ENCODE measurements at regions not wholly inside any gene's neighbourhood (a gene's known extent, or its start where the extent isn't known, plus 50 kb on each side); places are given as distances from the start of the nearest gene placed in this dataset.

DNA sequence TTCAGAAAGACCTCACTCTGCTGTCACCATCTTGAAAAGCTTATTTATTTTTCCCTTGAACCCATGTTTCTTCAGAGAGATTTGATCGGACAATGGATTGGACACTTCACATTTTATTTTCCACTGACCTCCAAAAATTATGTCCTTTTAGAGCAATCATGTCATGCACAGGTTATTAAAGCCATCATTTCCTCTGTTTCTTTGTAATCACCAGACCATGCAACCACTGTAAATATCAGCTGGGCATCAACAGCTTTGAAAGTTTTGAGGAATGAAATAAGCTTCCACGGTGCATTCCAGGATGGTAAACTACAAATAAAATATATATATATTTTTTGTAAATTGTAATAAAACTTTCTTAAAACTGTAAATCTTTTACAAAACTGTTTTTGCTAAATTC is 144.1 kb upstream of the ADAMTS5 start:
- Mint-ChIP-seq H3K4me1 (no peaks in the 10 kb centered on the region), H3K9me3 (ENCODE audit: insufficient read depth) (peaks cover 3% of the 10 kb centered on the region), H3K4me3 (no peak overlapping the region), H3K27ac (no peak overlapping the region), H3K27me3 (no peaks in the 10 kb centered on the region)
- no peaks in the 10 kb centered on the region for H3K4me1 ChIP-seq (ENCODE audit: control insufficient read depth in 2 of 2, insufficient read depth in 2 of 2, low read length in 2 of 2)
- POLR2A ChIA-PET: no interaction called here
- H2AFZ ChIP-seq (ENCODE audit: insufficient read depth, low read depth, low read length, poor library complexity, severe bottlenecking): no peak overlapping the region
- CTCF ChIA-PET: no interaction called here
- no peaks in the 10 kb centered on the region for H3K9me3 ChIP-seq (ENCODE audit: control extremely low read depth in 1 of 3, control insufficient read depth in 2 of 3, insufficient read depth in 1 of 3, low read length in 2 of 3)
- H4K20me1 ChIP-seq (ENCODE audit: control insufficient read depth, insufficient read depth, low read length, poor library complexity, severe bottlenecking): no peaks in the 10 kb centered on the region
- intact Hi-C loops (cut with micrococcal nuclease): no loop called here
- DNase-seq (no peak), ATAC-seq (ENCODE audit: low read depth) (no peak)
- TF ChIP-seq EZH2 (IDR thresholded peaks at IDR 0.05; ENCODE audit: borderline replicate concordance, insufficient read depth, low read depth, low read length, poor library complexity, severe bottlenecking) (no peak), CTCF (IDR thresholded peaks at IDR 0.05) (no peak)
- no peaks in the 10 kb centered on the region for H3K79me2 ChIP-seq (ENCODE audit: control insufficient read depth, insufficient read depth, low read length)
- H3K27ac ChIP-seq (ENCODE audit: low read length in 2 of 2): no peak overlapping the region
- no peak overlapping the region for H3K4me3 ChIP-seq (ENCODE audit: control extremely low read depth in 1 of 5, extremely low read depth in 1 of 5, insufficient read depth in 1 of 5, low read depth in 2 of 5, low read length in 4 of 5)
- H3K27me3 ChIP-seq (replicated peaks in 1 of 4; ENCODE audit: control extremely low read depth in 1 of 4, control insufficient read depth in 3 of 4, insufficient read depth in 4 of 4, low read length in 3 of 4): no peaks in the 10 kb centered on the region
- no peak overlapping the region for H3K9ac ChIP-seq (ENCODE audit: low read length)
- no peak overlapping the region for H3K4me2 ChIP-seq (replicated peaks; ENCODE audit: low read depth, low read length, poor library complexity, severe bottlenecking)
- H3K36me3 ChIP-seq (replicated peaks in 1 of 2; ENCODE audit: control extremely low read depth in 1 of 2, control insufficient read depth in 1 of 2, extremely low read depth in 1 of 2, insufficient read depth in 2 of 2, low read length in 1 of 2): no peaks in the 10 kb centered on the region
- WGBS (ENCODE audit: insufficient coverage): 100% methylated on average over 1 of the region's 2 CpGs

GRCh38 chr21:27108701-27109100 is 141.8 kb upstream of the ADAMTS5 start:
- Mint-ChIP-seq H3K4me3 (no peak overlapping the region), H3K27me3 (no peaks in the 10 kb centered on the region), H3K27ac (no peak overlapping the region), H3K4me1 (no peaks in the 10 kb centered on the region), H3K9me3 (ENCODE audit: insufficient read depth) (peaks cover 3% of the 10 kb centered on the region)
- H3K4me2 ChIP-seq (replicated peaks; ENCODE audit: low read depth, low read length, poor library complexity, severe bottlenecking): no peak overlapping the region
- TF ChIP-seq CTCF (IDR thresholded peaks at IDR 0.05): no peak
- TF ChIP-seq EZH2 (IDR thresholded peaks at IDR 0.05; ENCODE audit: borderline replicate concordance, insufficient read depth, low read depth, low read length, poor library complexity, severe bottlenecking): no peak
- no peaks in the 10 kb centered on the region for H3K27me3 ChIP-seq (replicated peaks in 1 of 4; ENCODE audit: control extremely low read depth in 1 of 4, control insufficient read depth in 3 of 4, insufficient read depth in 4 of 4, low read length in 3 of 4)
- no peaks in the 10 kb centered on the region for H3K4me1 ChIP-seq (ENCODE audit: control insufficient read depth in 2 of 2, insufficient read depth in 2 of 2, low read length in 2 of 2)
- no peaks in the 10 kb centered on the region for H3K9me3 ChIP-seq (ENCODE audit: control extremely low read depth in 1 of 3, control insufficient read depth in 2 of 3, insufficient read depth in 1 of 3, low read length in 2 of 3)
- ATAC-seq (ENCODE audit: low read depth) (no peak), DNase-seq (no peak)
- WGBS (ENCODE audit: insufficient coverage): no CpG with 5 or more reads among the region's 2 CpGs
- H3K27ac ChIP-seq (ENCODE audit: low read length in 2 of 2): no peak overlapping the region
- POLR2A ChIA-PET: no interaction called here
- H3K9ac ChIP-seq (ENCODE audit: low read length): no peak overlapping the region
- intact Hi-C loops (cut with micrococcal nuclease): no loop called here
- no peaks in the 10 kb centered on the region for H4K20me1 ChIP-seq (ENCODE audit: control insufficient read depth, insufficient read depth, low read length, poor library complexity, severe bottlenecking)
- H3K79me2 ChIP-seq (ENCODE audit: control insufficient read depth, insufficient read depth, low read length): no peaks in the 10 kb centered on the region
- no peak overlapping the region for H3K4me3 ChIP-seq (ENCODE audit: control extremely low read depth in 1 of 5, extremely low read depth in 1 of 5, insufficient read depth in 1 of 5, low read depth in 2 of 5, low read length in 4 of 5)
- H3K36me3 ChIP-seq (replicated peaks in 1 of 2; ENCODE audit: control extremely low read depth in 1 of 2, control insufficient read depth in 1 of 2, extremely low read depth in 1 of 2, insufficient read depth in 2 of 2, low read length in 1 of 2): no peaks in the 10 kb centered on the region
- H2AFZ ChIP-seq (ENCODE audit: insufficient read depth, low read depth, low read length, poor library complexity, severe bottlenecking): no peak overlapping the region
- CTCF ChIA-PET: no interaction called here
